ENCODE measurements at regions not wholly inside any gene's neighbourhood (a gene's known extent, or its start where the extent isn't known, plus 50 kb on each side); places are given as distances from the start of the nearest gene placed in this dataset.

- TF ChIP-seq, protein P1, sequence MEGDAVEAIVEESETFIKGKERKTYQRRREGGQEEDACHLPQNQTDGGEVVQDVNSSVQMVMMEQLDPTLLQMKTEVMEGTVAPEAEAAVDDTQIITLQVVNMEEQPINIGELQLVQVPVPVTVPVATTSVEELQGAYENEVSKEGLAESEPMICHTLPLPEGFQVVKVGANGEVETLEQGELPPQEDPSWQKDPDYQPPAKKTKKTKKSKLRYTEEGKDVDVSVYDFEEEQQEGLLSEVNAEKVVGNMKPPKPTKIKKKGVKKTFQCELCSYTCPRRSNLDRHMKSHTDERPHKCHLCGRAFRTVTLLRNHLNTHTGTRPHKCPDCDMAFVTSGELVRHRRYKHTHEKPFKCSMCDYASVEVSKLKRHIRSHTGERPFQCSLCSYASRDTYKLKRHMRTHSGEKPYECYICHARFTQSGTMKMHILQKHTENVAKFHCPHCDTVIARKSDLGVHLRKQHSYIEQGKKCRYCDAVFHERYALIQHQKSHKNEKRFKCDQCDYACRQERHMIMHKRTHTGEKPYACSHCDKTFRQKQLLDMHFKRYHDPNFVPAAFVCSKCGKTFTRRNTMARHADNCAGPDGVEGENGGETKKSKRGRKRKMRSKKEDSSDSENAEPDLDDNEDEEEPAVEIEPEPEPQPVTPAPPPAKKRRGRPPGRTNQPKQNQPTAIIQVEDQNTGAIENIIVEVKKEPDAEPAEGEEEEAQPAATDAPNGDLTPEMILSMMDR (IDR thresholded peaks at IDR 0.05; ENCODE audit: low read depth, low read length, poor library complexity, severe bottlenecking), result no peak
- no peak for TF ChIP-seq EZH2phosphoT487 (IDR thresholded peaks at IDR 0.05; ENCODE audit: borderline replicate concordance, low read length)
Measured at GRCh38 chr9:28197653-28198052, 624.4 kb upstream of the C9orf72 start.

Measured in DOHH2 (cell line).